AG10803 (cell line): ENCODE measurements at regions not wholly inside any gene's neighbourhood (a gene's known extent, or its start where the extent isn't known, plus 50 kb on each side); places are given as distances from the start of the nearest gene placed in this dataset.

Experiments used
- DNase-seq: peaks from one replicate; pipeline ENCODE4 v3.0.0; 2010; ENCODE audit warnings: low read depth
- H3K4me3 ChIP-seq: 2 replicates; pipeline ENCODE4 v1.5.1; 2011; ENCODE audit warnings: mild to moderate bottlenecking, low read length, control low read depth
- TF ChIP-seq, protein P1 (sequence below): conservative IDR thresholded peaks from 2 replicates; pipeline ENCODE4 v1.5.1; 2011; ENCODE audit warnings: mild to moderate bottlenecking, low read length, control low read depth, inconsistent platforms

DNA sequence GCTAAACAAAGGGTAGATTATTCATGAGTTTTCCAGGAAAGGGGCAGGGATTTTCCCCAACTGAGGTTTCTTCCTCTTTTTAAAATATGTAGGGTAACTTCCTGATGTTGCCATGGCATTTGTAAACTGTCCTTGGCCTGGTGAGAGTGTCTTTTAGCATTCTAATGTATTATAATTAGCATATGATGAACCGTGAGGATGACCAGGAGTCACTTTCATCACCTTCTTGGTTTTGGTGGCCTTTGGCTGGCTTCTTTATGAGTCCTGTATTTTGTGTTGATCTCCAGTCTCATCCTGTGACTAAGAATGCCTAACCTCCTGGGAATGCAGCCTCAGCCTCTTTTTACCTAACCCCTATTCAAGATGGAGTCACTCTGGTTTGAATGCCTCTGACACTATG lies 391.0 kb upstream of the LINC00305 start:
- H3K4me3 ChIP-seq = no peak overlapping the region
- DNase-seq = no peak
- TF ChIP-seq, protein P1, sequence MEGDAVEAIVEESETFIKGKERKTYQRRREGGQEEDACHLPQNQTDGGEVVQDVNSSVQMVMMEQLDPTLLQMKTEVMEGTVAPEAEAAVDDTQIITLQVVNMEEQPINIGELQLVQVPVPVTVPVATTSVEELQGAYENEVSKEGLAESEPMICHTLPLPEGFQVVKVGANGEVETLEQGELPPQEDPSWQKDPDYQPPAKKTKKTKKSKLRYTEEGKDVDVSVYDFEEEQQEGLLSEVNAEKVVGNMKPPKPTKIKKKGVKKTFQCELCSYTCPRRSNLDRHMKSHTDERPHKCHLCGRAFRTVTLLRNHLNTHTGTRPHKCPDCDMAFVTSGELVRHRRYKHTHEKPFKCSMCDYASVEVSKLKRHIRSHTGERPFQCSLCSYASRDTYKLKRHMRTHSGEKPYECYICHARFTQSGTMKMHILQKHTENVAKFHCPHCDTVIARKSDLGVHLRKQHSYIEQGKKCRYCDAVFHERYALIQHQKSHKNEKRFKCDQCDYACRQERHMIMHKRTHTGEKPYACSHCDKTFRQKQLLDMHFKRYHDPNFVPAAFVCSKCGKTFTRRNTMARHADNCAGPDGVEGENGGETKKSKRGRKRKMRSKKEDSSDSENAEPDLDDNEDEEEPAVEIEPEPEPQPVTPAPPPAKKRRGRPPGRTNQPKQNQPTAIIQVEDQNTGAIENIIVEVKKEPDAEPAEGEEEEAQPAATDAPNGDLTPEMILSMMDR = no peak

GRCh38 chr18:64528646-64529045 lies 379.8 kb upstream of the LINC00305 start:
- no peak overlapping the region for H3K4me3 ChIP-seq

GRCh38 chr18:64519201-64519600 lies 370.3 kb upstream of the LINC00305 start:
- no peak overlapping the region for H3K4me3 ChIP-seq
- TF ChIP-seq, protein P1 = no peak
- DNase-seq = no peak

More at GRCh38 chr18:64528646-64529045, 379.8 kb upstream of the LINC00305 start:
- no peak for DNase-seq
- TF ChIP-seq, protein P1 = no peak

GRCh38 chr18:64518191-64518590 lies 369.3 kb upstream of the LINC00305 start:
- no peak for DNase-seq
- H3K4me3 ChIP-seq = no peak overlapping the region
- TF ChIP-seq, protein P1 = no peak

DNA sequence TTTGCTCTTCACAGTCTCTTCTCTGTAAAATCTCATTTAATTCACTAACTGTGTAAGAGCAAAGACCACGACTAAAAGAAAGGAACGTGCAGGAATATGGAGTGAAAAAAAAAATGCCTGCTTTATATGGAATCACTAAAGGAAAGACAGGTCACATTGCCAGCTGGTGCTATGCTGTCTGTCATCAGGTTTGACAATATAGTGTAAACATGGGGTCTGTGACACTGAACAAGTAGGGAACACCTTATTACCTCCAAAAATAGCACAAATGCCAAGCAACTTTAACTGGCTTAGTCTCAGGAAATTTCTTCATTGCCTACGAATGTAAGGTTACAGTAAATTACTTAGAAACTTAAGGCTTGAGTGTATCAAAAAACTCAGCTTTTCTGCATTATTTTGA lies 364.5 kb upstream of the LINC00305 start:
- no peak overlapping the region for H3K4me3 ChIP-seq
- TF ChIP-seq, protein P1 = no peak
- DNase-seq = no peak

GRCh38 chr18:64490207-64490606 lies 341.3 kb upstream of the LINC00305 start:
- H3K4me3 ChIP-seq = no peak overlapping the region
- TF ChIP-seq, protein P1 = no peak
- no peak for DNase-seq

GRCh38 chr18:64488698-64489097 lies 339.8 kb upstream of the LINC00305 start:
- TF ChIP-seq, protein P1 = no peak
- no peak for DNase-seq
- no peak overlapping the region for H3K4me3 ChIP-seq
